Ovary (tissue), 7 donors: ENCODE measurements at regions not wholly inside any gene's neighbourhood (a gene's known extent, or its start where the extent isn't known, plus 50 kb on each side); places are given as distances from the start of the nearest gene placed in this dataset.

ENCODE experiments used
- DNase-seq, 5 donors: peaks; one replicate each; pipeline ENCODE4 v3.0.0-alpha.2; 2019 to 2020
- H3K27ac ChIP-seq, 2 donors: fragments of 200-600 bp; one replicate each; pipeline versions ENCODE4 v1.5.1 to v1.8.0; 2019 to 2022
- H3K27me3 ChIP-seq: fragments of 200-600 bp; one replicate; pipeline ENCODE4 v1.8.0; 2022
- H3K36me3 ChIP-seq: fragments of 200-600 bp; sonication (generic); one replicate; pipeline ENCODE4 v1.5.1; 2019
- H3K4me1 ChIP-seq: one replicate; pipeline ENCODE4 v1.8.1; 2013; ENCODE audit warnings: mild to moderate bottlenecking, moderate library complexity; ENCODE audit not compliant: insufficient read depth
- H3K4me3 ChIP-seq: fragments of 200-600 bp; sonication (generic); one replicate; pipeline ENCODE4 v1.5.1; 2017
- H3K9me3 ChIP-seq, 2 donors: fragments of 200-600 bp in 1 of 2; sonication (generic) in 1 of 2; one replicate each; pipeline versions ENCODE4 v1.5.1 to v1.8.1; 2013 to 2019; ENCODE audit warnings: mild to moderate bottlenecking in 1 of 2, moderate library complexity in 1 of 2
- EP300 ChIP-seq: sonication (generic); formaldehyde crosslinking; IDR thresholded peaks from one replicate; pipeline ENCODE4 v1.6.1; 2017; ENCODE audit warnings: antibody characterized with exemption
- POLR2A ChIP-seq: fragments of 450-650 bp; IDR thresholded peaks from one replicate; pipeline ENCODE4 v1.6.1; 2017; ENCODE audit warnings: antibody characterized with exemption, mild to moderate bottlenecking, moderate library complexity
- WGBS, 3 donors: extraction: QIAGEN DNeasy Blood & Tissue Kit in 1 of 3; methylation state at CpG; one replicate each; pipeline versions ENCODE4 v1.1.5 to v1.1.7; 2013 to 2017; 5-methylcytosine and 5-hydroxymethylcytosine counted together
- intact Hi-C, 4 donors: fragments of 100-400 bp; cut with DNase I; formaldehyde crosslinking; loops; one replicate each; pipeline versions ENCODE4 v1.11.0 to v1.15.1; 2022 to 2023
- TF ChIP-seq, protein P1 (sequence below), 3 donors: fragments of 450-650 bp in 2 of 3; fragments of 200-600 bp in 1 of 3; IDR thresholded peaks; one replicate each; pipeline versions ENCODE4 v1.5.1 to v1.8.0; 2016 to 2022; ENCODE audit warnings: antibody characterized with exemption in 3 of 3, mild to moderate bottlenecking in 1 of 3
- donor health status: DM: no; HTN: no; CAD: no; lungs with moderate emphysema.
- donor health status: DM: no; HTN: no; CAD: no.
- donor health status: Bipolar disorder and iron deficiency.
- donor health status: DM: no; HTN: no; CAD: no.
- donor health status: DM: yes; HTN: yes; CAD: no.

DNA sequence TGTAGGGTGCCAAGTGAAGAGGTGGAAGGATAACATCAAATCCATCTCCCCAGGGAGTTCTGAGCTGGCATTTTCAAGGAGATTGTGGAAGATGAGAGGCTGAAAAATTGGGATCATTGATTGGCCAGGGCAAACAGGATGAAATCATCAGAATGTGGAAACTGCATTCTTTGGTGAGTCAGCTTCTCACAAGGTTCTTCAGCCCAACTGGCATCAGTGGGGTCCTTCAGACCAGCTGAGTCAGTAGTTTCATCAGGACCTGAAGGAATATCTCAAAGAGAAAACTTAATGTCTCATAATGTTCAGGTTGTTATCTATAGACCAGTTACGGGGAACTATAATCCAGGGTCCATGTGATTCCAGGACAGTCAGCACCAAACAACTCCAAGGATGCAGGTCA is 195.8 kb downstream of the HAO1 start:
- TF ChIP-seq POLR2A (no peak), EP300 (no peak)
- TF ChIP-seq, protein P1, sequence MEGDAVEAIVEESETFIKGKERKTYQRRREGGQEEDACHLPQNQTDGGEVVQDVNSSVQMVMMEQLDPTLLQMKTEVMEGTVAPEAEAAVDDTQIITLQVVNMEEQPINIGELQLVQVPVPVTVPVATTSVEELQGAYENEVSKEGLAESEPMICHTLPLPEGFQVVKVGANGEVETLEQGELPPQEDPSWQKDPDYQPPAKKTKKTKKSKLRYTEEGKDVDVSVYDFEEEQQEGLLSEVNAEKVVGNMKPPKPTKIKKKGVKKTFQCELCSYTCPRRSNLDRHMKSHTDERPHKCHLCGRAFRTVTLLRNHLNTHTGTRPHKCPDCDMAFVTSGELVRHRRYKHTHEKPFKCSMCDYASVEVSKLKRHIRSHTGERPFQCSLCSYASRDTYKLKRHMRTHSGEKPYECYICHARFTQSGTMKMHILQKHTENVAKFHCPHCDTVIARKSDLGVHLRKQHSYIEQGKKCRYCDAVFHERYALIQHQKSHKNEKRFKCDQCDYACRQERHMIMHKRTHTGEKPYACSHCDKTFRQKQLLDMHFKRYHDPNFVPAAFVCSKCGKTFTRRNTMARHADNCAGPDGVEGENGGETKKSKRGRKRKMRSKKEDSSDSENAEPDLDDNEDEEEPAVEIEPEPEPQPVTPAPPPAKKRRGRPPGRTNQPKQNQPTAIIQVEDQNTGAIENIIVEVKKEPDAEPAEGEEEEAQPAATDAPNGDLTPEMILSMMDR (IDR thresholded peaks at IDR 0.05) = no peak
- Histone ChIP-seq H3K36me3 (no peaks in the 10 kb centered on the region), H3K27me3 (no peaks in the 10 kb centered on the region), H3K27ac (no peak overlapping the region), H3K9me3 (no peaks in the 10 kb centered on the region), H3K4me1 (no peaks in the 10 kb centered on the region), H3K4me3 (no peak overlapping the region)
- no peak for DNase-seq
- WGBS, 3 donors = 65 to 81% (median 74%) methylated on average over 1 of the region's 1 CpG
- intact Hi-C loops = no loop called here

DNA sequence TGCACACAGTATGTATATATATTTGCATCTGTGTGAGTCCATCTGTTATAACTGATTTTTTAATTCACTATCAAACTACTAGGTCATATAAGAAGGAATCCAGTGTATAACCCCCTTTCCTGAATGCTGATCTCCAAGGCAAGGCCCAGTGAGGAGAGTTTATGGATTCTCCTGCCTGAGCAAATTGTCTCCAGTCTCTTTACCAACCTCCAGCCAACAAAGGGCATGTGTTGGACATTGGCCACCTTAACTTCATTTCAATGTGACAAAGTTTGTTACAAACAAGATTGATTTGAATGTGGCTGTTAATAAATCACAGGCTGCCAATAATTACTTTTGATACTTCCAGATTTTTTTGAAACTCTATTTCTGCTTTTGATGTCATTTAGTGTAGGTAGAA is 191.6 kb downstream of the HAO1 start:
- no peaks in the 10 kb centered on the region for H3K36me3 ChIP-seq
- DNase-seq = no peak
- no peaks in the 10 kb centered on the region for H3K27me3 ChIP-seq
- intact Hi-C loops = no loop called here
- no peaks in the 10 kb centered on the region for H3K4me1 ChIP-seq
- H3K4me3 ChIP-seq = no peak overlapping the region
- no peak overlapping the region for H3K27ac ChIP-seq
- H3K9me3 ChIP-seq = no peaks in the 10 kb centered on the region
- TF ChIP-seq, protein P1 (IDR thresholded peaks at IDR 0.05) = no peak
- TF ChIP-seq EP300 = no peak
- no peak for TF ChIP-seq POLR2A

DNA sequence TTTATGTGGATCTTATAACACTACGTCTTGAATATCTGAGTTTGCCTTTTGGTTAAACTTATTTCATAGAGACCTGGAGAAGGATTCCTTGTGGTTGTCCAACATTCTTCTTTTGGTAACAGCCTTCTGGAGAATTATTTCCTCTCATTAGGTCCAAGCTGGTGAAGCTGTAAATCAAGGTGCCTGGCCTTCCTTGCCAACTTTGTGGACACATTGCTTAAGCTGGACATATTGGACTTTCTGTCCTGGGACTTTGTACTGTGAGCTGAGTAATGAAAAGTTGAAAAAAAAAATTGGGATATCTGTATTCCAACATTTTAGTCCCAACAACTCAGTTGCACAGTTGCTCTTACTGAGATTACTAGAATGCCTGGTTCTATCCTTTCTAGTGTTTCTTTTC is 186.2 kb downstream of the HAO1 start:
- Histone ChIP-seq H3K4me1 (no peaks in the 10 kb centered on the region), H3K27me3 (no peaks in the 10 kb centered on the region), H3K27ac (no peak overlapping the region), H3K9me3 (no peaks in the 10 kb centered on the region), H3K36me3 (no peaks in the 10 kb centered on the region), H3K4me3 (no peak overlapping the region)
- TF ChIP-seq, protein P1 (IDR thresholded peaks at IDR 0.05) = no peak
- TF ChIP-seq EP300 = no peak
- TF ChIP-seq POLR2A = no peak
- DNase-seq = no peak
- intact Hi-C loops = no loop called here
- 61 to 88% (median 73%) methylated on average over 1 of the region's 1 CpG for WGBS, 3 donors

DNA sequence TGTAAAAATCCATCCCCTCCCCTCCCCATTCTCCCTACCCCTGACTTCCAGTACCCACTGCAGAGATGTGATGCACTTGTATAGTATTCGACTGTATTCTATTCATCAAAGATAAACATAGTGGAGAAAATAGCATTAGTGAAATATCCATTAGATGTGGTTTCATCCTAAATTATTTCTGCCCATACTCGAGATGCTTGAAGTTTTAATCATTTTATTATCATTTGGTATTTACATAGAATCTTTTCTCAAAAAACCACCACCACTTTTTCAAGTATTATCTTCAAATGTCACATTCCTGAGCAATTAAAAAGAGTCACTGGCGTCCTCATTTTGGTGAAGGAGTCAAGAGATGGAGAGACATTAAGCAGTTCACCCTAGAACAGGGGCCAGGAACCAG is 181.9 kb downstream of the HAO1 start:
- TF ChIP-seq, protein P1 (IDR thresholded peaks at IDR 0.05) = no peak
- no peak for TF ChIP-seq EP300
- TF ChIP-seq POLR2A = no peak
- Histone ChIP-seq H3K27me3 (no peaks in the 10 kb centered on the region), H3K27ac (no peak overlapping the region), H3K4me1 (no peaks in the 10 kb centered on the region), H3K36me3 (no peaks in the 10 kb centered on the region), H3K9me3 (no peaks in the 10 kb centered on the region), H3K4me3 (no peak overlapping the region)
- 41 to 67% (median 42%) methylated on average over 3 of the region's 3 CpGs for WGBS, 3 donors
- DNase-seq = no peak
- intact Hi-C loops = no loop called here
